ENCODE measurements at regions not wholly inside any gene's neighbourhood (a gene's known extent, or its start where the extent isn't known, plus 50 kb on each side); places are given as distances from the start of the nearest gene placed in this dataset.

GRCh38 chr16:50884066-50884860, 142.4 kb downstream of the CYLD start:
- no peak for TF ChIP-seq EZH2 (IDR thresholded peaks at IDR 0.05; ENCODE audit: insufficient read depth, low read length)
- no peak for TF ChIP-seq CTCF (IDR thresholded peaks at IDR 0.05; ENCODE audit: insufficient read depth, low read depth, low read length)
